ENCODE measurements at regions not wholly inside any gene's neighbourhood (a gene's known extent, or its start where the extent isn't known, plus 50 kb on each side); places are given as distances from the start of the nearest gene placed in this dataset.
"Not testable (repeated sequence)": the region's sequence is repeated elsewhere in the genome, so short reads cannot be mapped to it uniquely, and the experiment has no call there.

- DNase-seq: no peak
Observed at GRCh38 chr9:21708856-21709255, 93.6 kb upstream of the MTAP start.

- peak; percentile 23 for DNase-seq
Observed at GRCh38 chr9:21709464-21710058, 92.9 kb upstream of the MTAP start.

- no peak for DNase-seq
Observed at GRCh38 chr9:21710548-21711191, 91.8 kb upstream of the MTAP start.

- no peak for DNase-seq
Observed at GRCh38 chr9:21711504-21711903, 90.9 kb upstream of the MTAP start.

- DNase-seq: no peak
Observed at GRCh38 chr9:21715408-21715807, 87.0 kb upstream of the MTAP start.

- DNase-seq: no peak
Observed at GRCh38 chr9:21720758-21721157, 81.7 kb upstream of the MTAP start.

- DNase-seq: not testable (repeated sequence)
Observed at GRCh38 chr9:21727411-21727810, 75.0 kb upstream of the MTAP start.

GRCh38 chr9:21728781-21729180, 73.7 kb upstream of the MTAP start:
- DNase-seq: no peak

GRCh38 chr9:21729648-21730047, 72.8 kb upstream of the MTAP start:
- DNase-seq: no peak

- no peak for DNase-seq
Observed at GRCh38 chr9:21730899-21731298, 71.5 kb upstream of the MTAP start.

- no peak for DNase-seq
Observed at GRCh38 chr9:21741151-21741550, 61.3 kb upstream of the MTAP start.

GRCh38 chr9:21744320-21744719, 58.1 kb upstream of the MTAP start:
- no peak for DNase-seq

GRCh38 chr9:21744841-21745240, 57.6 kb upstream of the MTAP start:
- no peak for DNase-seq

GRCh38 chr9:21746550-21746949, 55.9 kb upstream of the MTAP start:
- DNase-seq: no peak

GRCh38 chr9:21747175-21747574, 55.3 kb upstream of the MTAP start:
- no peak for DNase-seq

- DNase-seq: no peak
Observed at GRCh38 chr9:21750021-21750735, 52.3 kb upstream of the MTAP start.

- no peak for DNase-seq
Observed at GRCh38 chr9:21751998-21752397, 50.4 kb upstream of the MTAP start.
